Duodenal mucosa (tissue), 2 donors: ENCODE measurements at regions not wholly inside any gene's neighbourhood (a gene's known extent, or its start where the extent isn't known, plus 50 kb on each side); places are given as distances from the start of the nearest gene placed in this dataset.

Experiments
- H3K27ac ChIP-seq: one replicate; pipeline ENCODE4 v1.7.0; 2013; ENCODE audit warnings: low read depth, low read length
- H3K27me3 ChIP-seq, 2 donors: one replicate each; pipeline ENCODE4 v1.7.0; 2013; ENCODE audit warnings: low read length in 2 of 2, control low read depth in 1 of 2; ENCODE audit not compliant: insufficient read depth in 2 of 2, control insufficient read depth in 1 of 2
- H3K36me3 ChIP-seq, 2 donors: one replicate each; pipeline ENCODE4 v1.7.0; 2013; ENCODE audit warnings: low read length in 2 of 2, control low read depth in 1 of 2; ENCODE audit not compliant: insufficient read depth in 2 of 2, control insufficient read depth in 1 of 2
- H3K4me1 ChIP-seq, 2 donors: one replicate each; pipeline ENCODE4 v1.7.0; 2013; ENCODE audit warnings: low read length in 2 of 2, control low read depth in 1 of 2; ENCODE audit not compliant: insufficient read depth in 2 of 2, control insufficient read depth in 1 of 2
- H3K4me3 ChIP-seq, 2 donors: one replicate each; pipeline ENCODE4 v1.7.0; 2013; ENCODE audit warnings: low read length in 2 of 2, low read depth in 1 of 2
- H3K9ac ChIP-seq, 2 donors: one replicate each; pipeline ENCODE4 v1.7.0; 2013; ENCODE audit warnings: low read length in 2 of 2, low read depth in 1 of 2
- H3K9me3 ChIP-seq, 2 donors: one replicate each; pipeline ENCODE4 v1.7.0; 2013; ENCODE audit warnings: low read length in 2 of 2, control low read depth in 1 of 2; ENCODE audit not compliant: control insufficient read depth in 1 of 2

GRCh38 chr2:59926731-59927130 is 626.7 kb downstream of the BCL11A start:
- no peak overlapping the region for H3K27ac ChIP-seq
- no peaks in the 10 kb centered on the region for H3K27me3 ChIP-seq
- no peak overlapping the region for H3K4me3 ChIP-seq
- H3K4me1 ChIP-seq: peaks cover 0 to 6% of the 10 kb centered on the region in 2 donors
- H3K9ac ChIP-seq: no peak overlapping the region
- H3K9me3 ChIP-seq: no peaks in the 10 kb centered on the region
- H3K36me3 ChIP-seq: no peaks in the 10 kb centered on the region

DNA sequence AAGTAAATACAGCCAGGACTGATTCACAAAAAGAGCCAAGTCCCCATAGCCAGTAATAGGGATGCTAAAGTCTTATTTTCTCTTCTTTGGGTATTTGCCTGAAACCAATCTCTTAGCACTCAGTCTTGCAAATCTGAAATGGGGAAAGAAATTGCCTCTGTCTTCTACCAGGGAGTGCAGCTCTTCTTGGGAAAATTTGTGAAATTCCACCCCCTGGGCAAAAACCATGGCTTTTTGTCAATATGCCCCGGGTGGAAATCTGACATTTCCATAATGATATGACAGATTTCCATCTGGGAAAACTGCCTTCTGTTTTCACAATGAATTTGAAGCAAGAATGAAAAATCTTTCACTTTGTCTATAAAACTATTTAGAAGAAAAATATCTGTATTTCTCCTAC is 628.1 kb downstream of the BCL11A start:
- Histone ChIP-seq H3K4me3 (no peak overlapping the region), H3K36me3 (no peaks in the 10 kb centered on the region), H3K9me3 (no peaks in the 10 kb centered on the region), H3K9ac (no peak overlapping the region), H3K4me1 (peaks cover 0 to 6% of the 10 kb centered on the region in 2 donors), H3K27me3 (no peaks in the 10 kb centered on the region), H3K27ac (no peak overlapping the region)

GRCh38 chr2:59924346-59924745 is 629.1 kb downstream of the BCL11A start:
- Histone ChIP-seq H3K27ac (no peak overlapping the region), H3K27me3 (no peaks in the 10 kb centered on the region), H3K4me1 (peaks cover 0 to 6% of the 10 kb centered on the region in 2 donors), H3K4me3 (no peak overlapping the region), H3K9me3 (no peaks in the 10 kb centered on the region), H3K36me3 (no peaks in the 10 kb centered on the region), H3K9ac (no peak overlapping the region)

DNA sequence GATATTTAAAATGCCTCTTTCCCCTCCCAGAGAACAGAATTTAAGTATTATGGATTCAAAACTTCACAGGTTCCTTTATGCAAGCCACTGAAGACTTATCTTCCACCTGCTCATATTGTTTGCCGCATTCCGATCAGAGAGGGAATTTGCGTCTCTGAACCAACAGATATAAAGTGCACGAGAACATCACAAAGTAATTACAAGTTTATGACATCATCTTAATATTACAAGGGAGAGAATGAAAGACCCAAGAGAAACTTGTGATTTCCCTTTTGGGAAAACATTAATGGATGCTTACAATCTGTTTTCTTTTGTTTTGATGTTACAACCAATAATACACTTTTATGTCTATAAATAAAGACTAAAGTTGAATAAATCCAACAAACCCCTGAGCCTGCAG is 631.0 kb downstream of the BCL11A start:
- Histone ChIP-seq H3K27ac (no peak overlapping the region), H3K36me3 (no peaks in the 10 kb centered on the region), H3K4me3 (no peak overlapping the region), H3K4me1 (peaks cover 0 to 6% of the 10 kb centered on the region in 2 donors), H3K27me3 (no peaks in the 10 kb centered on the region), H3K9ac (no peak overlapping the region), H3K9me3 (no peaks in the 10 kb centered on the region)

GRCh38 chr2:59921743-59922142 is 631.7 kb downstream of the BCL11A start:
- Histone ChIP-seq H3K27ac (no peak overlapping the region), H3K27me3 (no peaks in the 10 kb centered on the region), H3K4me1 (peaks cover 0 to 6% of the 10 kb centered on the region in 2 donors), H3K9ac (no peak overlapping the region), H3K9me3 (no peaks in the 10 kb centered on the region), H3K4me3 (no peak overlapping the region), H3K36me3 (no peaks in the 10 kb centered on the region)

DNA sequence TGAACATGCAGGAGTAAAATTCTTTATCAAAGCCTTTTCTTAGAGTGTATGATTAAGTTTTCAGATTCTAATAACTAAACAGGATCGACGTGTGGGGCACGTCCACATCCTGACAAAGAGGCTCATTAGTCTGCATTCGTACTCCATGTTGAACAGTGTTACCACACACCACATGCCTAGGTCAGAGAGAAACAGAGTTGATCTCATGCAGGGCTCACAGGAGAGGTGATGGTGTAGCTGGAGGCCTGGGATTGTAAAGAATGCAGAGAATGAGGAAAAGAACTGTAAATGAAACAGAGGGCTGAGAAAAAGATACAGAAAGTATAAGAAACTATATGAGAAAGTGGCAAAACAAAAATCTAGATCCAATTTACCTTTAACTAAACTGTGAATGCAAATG is 632.5 kb downstream of the BCL11A start:
- no peaks in the 10 kb centered on the region for H3K36me3 ChIP-seq
- H3K4me3 ChIP-seq: no peak overlapping the region
- H3K4me1 ChIP-seq: peaks cover 0 to 6% of the 10 kb centered on the region in 2 donors

DNA sequence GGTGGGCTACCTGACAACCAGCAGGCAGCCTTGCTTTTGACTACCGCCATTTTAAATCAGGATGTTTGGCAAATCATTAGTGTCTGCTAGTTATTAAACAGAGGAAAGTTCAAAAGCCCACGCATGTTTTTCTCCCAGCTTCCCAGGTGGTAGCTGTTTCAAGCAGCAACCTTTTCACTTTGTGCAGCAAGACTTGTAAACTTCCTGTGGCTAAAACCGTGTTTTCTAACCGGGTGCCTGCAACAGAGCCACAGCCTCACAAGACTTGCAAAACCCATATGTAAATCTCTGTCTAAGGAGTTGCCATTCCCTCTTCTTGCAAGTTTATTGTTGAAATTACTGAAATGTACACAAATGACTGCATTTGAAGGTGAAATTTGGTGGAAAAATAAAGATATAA is 633.1 kb downstream of the BCL11A start:
- Histone ChIP-seq H3K4me1 (peaks cover 0 to 6% of the 10 kb centered on the region in 2 donors), H3K27me3 (no peaks in the 10 kb centered on the region), H3K9me3 (no peaks in the 10 kb centered on the region), H3K36me3 (no peaks in the 10 kb centered on the region), H3K27ac (no peak overlapping the region), H3K9ac (no peak overlapping the region), H3K4me3 (no peak overlapping the region)

More for the DNA sequence above, 632.5 kb downstream of the BCL11A start:
- no peak overlapping the region for H3K9ac ChIP-seq
- no peak overlapping the region for H3K27ac ChIP-seq
- H3K9me3 ChIP-seq: no peaks in the 10 kb centered on the region
- no peaks in the 10 kb centered on the region for H3K27me3 ChIP-seq

GRCh38 chr2:59919579-59919978 is 633.9 kb downstream of the BCL11A start:
- H3K9me3 ChIP-seq: no peaks in the 10 kb centered on the region
- H3K4me1 ChIP-seq: peaks cover 0 to 6% of the 10 kb centered on the region in 2 donors
- H3K27ac ChIP-seq: no peak overlapping the region
- H3K9ac ChIP-seq: no peak overlapping the region
- no peaks in the 10 kb centered on the region for H3K27me3 ChIP-seq
- H3K4me3 ChIP-seq: no peak overlapping the region
- H3K36me3 ChIP-seq: no peaks in the 10 kb centered on the region

DNA sequence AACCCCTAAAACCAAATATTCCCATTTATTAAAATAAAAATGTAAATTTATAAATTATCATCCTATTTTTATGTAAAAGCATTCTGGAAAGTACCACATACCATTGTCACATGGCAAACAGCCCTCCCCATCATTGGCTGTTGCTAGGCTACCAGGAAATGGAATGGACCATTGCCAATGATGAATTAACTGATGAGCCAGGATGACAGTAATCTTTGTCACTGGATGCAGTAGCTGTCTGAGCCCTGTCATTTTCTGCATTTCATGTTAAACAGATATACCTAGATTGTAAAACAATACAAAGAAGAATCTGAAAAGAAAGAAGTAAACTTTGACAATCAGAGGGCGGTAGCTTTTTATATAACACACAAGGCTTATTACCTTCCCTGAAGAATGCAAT is 641.4 kb downstream of the BCL11A start:
- H3K4me3 ChIP-seq: no peak overlapping the region
- H3K9me3 ChIP-seq: no peaks in the 10 kb centered on the region
- no peak overlapping the region for H3K27ac ChIP-seq
- no peaks in the 10 kb centered on the region for H3K36me3 ChIP-seq
- H3K27me3 ChIP-seq: no peaks in the 10 kb centered on the region
- no peak overlapping the region for H3K9ac ChIP-seq
- H3K4me1 ChIP-seq: no peaks in the 10 kb centered on the region

DNA sequence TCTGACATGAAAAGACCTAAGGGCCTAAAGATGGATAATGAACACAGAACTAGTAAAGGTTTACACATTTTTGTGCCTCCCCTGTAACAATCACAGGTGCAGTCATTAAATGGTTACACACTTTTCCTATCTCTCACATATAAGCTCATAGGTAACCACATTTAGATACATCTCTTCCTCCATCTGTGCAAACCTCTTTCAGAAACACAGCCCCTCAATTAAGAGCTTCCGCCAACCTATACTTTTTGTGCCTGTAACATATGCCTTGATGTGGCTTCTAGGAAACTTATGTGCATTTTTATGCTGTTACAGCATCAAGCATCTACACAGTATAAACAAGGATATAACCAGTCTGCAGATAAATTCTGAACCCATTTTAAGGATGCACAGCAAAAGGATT is 643.3 kb downstream of the BCL11A start:
- no peaks in the 10 kb centered on the region for H3K9me3 ChIP-seq
- H3K27me3 ChIP-seq: no peaks in the 10 kb centered on the region
- H3K9ac ChIP-seq: no peak overlapping the region
- H3K27ac ChIP-seq: no peak overlapping the region
- H3K4me3 ChIP-seq: no peak overlapping the region
- no peaks in the 10 kb centered on the region for H3K36me3 ChIP-seq
- H3K4me1 ChIP-seq: no peaks in the 10 kb centered on the region

GRCh38 chr2:59909147-59909546 is 644.3 kb downstream of the BCL11A start:
- Histone ChIP-seq H3K36me3 (no peaks in the 10 kb centered on the region), H3K4me3 (no peak overlapping the region), H3K4me1 (no peaks in the 10 kb centered on the region), H3K9ac (no peak overlapping the region), H3K27me3 (no peaks in the 10 kb centered on the region), H3K9me3 (no peaks in the 10 kb centered on the region), H3K27ac (no peak overlapping the region)
